ENCODE measurements at regions not wholly inside any gene's neighbourhood (a gene's known extent, or its start where the extent isn't known, plus 50 kb on each side); places are given as distances from the start of the nearest gene placed in this dataset.

DNA sequence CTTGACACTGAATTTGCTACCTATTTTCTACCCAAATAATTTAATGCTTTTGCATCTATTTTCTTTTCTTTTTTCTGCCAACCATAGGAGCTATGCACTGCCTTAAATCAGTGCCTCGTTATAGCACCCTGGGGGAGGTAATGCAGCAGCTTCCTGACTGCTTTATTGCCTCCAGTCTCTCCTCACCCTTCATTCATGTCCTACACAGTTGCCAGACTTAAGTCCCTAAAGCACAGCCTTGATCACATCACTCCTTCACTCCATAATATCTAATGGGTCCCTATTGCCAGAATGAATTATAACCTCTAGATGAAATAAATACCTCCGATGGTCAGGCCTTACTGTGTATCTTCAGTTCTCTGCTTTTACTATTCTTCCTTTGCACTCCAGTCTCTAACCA lies 211.2 kb upstream of the GLRA1 start:
- no peak for DNase-seq
- Histone ChIP-seq H3K4me3 (no peak overlapping the region), H3K9me3 (no peaks in the 10 kb centered on the region), H3K27ac (no peak overlapping the region), H3K4me1 (no peaks in the 10 kb centered on the region), H3K27me3 (no peaks in the 10 kb centered on the region), H3K36me3 (no peaks in the 10 kb centered on the region)
- intact Hi-C loops (cut with DNase I) = no loop called here
- no peak for ATAC-seq
- TF ChIP-seq, protein P1, sequence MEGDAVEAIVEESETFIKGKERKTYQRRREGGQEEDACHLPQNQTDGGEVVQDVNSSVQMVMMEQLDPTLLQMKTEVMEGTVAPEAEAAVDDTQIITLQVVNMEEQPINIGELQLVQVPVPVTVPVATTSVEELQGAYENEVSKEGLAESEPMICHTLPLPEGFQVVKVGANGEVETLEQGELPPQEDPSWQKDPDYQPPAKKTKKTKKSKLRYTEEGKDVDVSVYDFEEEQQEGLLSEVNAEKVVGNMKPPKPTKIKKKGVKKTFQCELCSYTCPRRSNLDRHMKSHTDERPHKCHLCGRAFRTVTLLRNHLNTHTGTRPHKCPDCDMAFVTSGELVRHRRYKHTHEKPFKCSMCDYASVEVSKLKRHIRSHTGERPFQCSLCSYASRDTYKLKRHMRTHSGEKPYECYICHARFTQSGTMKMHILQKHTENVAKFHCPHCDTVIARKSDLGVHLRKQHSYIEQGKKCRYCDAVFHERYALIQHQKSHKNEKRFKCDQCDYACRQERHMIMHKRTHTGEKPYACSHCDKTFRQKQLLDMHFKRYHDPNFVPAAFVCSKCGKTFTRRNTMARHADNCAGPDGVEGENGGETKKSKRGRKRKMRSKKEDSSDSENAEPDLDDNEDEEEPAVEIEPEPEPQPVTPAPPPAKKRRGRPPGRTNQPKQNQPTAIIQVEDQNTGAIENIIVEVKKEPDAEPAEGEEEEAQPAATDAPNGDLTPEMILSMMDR (IDR thresholded peaks at IDR 0.05) = no peak

- Histone ChIP-seq H3K4me1 (no peaks in the 10 kb centered on the region), H3K27me3 (no peaks in the 10 kb centered on the region), H3K36me3 (no peaks in the 10 kb centered on the region), H3K9me3 (no peaks in the 10 kb centered on the region), H3K4me3 (no peak overlapping the region), H3K27ac (no peak overlapping the region)
- intact Hi-C loops (cut with DNase I) = no loop called here
- no peak for ATAC-seq
- TF ChIP-seq, protein P1 (IDR thresholded peaks at IDR 0.05) = no peak
- DNase-seq = no peak
Measured at GRCh38 chr5:152125661-152126205, 201.1 kb upstream of the GLRA1 start.

DNA sequence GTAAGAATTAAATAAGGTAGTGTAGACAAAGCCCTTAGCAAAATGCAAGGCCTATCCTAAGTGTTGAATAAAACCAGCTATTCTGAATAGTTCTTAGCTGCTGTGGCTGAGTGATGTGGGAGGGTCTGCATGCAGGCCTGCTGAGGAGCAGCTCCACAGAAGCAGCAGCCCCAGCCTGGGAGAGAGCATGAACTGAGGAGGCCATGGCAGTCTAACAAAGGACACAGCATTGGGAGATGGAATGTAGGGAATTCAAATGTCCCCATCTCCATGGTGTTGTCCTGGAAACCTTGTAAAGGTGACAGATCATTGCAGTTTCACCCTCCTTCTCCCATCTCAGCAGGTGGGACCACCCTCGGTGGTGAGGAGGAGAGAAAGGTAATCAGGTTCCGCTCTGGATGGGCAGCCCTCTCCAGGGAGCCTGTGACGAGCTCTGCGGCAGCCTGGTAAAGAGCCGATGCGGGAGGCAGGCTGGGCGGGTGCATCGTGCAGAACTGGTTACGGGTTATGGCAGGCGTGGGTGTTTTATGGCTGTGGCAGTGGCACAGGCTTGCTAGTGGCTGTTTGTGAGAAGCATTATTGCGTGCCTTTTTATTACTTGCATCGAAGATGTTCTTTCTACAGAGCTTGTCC lies 199.9 kb upstream of the GLRA1 start:
- Histone ChIP-seq H3K4me1 (no peaks in the 10 kb centered on the region), H3K27ac (no peak overlapping the region), H3K36me3 (no peaks in the 10 kb centered on the region), H3K27me3 (no peaks in the 10 kb centered on the region), H3K9me3 (no peaks in the 10 kb centered on the region), H3K4me3 (no peak overlapping the region)
- TF ChIP-seq, protein P1 (IDR thresholded peaks at IDR 0.05) = no peak
- intact Hi-C loops (cut with DNase I) = no loop called here
- ATAC-seq (no peak), DNase-seq (no peak)

- DNase-seq (peak in 2 of 4 donors; percentile 46 to 54), ATAC-seq (no peak)
- H3K4me3 ChIP-seq = no peak overlapping the region
- H3K36me3 ChIP-seq = no peaks in the 10 kb centered on the region
- intact Hi-C loops (cut with DNase I) = no loop called here
- no peaks in the 10 kb centered on the region for H3K27me3 ChIP-seq
- H3K9me3 ChIP-seq = no peaks in the 10 kb centered on the region
- no peak overlapping the region for H3K27ac ChIP-seq
- TF ChIP-seq, protein P1 (IDR thresholded peaks at IDR 0.05) = no peak
- H3K4me1 ChIP-seq = no peaks in the 10 kb centered on the region
Measured at GRCh38 chr5:152118676-152119470, 194.2 kb upstream of the GLRA1 start.

DNA sequence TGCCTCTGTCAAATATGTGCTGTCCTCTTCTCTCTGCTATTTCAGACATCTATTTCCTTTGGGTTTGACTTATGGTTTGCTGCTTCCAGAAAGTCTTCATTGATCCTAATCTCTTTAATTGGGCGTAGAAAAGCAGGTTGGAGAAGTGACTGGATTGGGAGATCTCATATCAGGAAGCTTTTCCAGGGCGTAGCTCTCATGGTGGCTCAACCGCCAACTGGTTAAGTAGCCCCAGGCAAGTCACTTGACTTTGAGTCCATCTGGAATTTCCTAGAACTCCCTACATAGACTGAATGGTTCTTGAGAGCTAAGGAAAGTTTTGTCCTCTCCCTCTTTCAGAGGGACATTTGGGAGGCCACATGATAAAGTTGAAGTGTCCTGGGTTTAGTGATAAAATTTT lies 192.3 kb upstream of the GLRA1 start:
- Histone ChIP-seq H3K36me3 (no peaks in the 10 kb centered on the region), H3K9me3 (no peaks in the 10 kb centered on the region), H3K27me3 (no peaks in the 10 kb centered on the region), H3K4me3 (no peak overlapping the region), H3K27ac (no peak overlapping the region), H3K4me1 (no peaks in the 10 kb centered on the region)
- intact Hi-C loops (cut with DNase I) = no loop called here
- DNase-seq = no peak
- TF ChIP-seq, protein P1 (IDR thresholded peaks at IDR 0.05) = no peak
- ATAC-seq = no peak

Measured in left lung (tissue), 4 donors.